H1 (cell line): ENCODE measurements at regions not wholly inside any gene's neighbourhood (a gene's known extent, or its start where the extent isn't known, plus 50 kb on each side); places are given as distances from the start of the nearest gene placed in this dataset.

Experiments used
- CTCF ChIA-PET: fragments of 300-600 bp; sonication (Branson Sonifier 250); formaldehyde crosslinking; loops from one replicate; lab custom pipeline; 2021; ENCODE audit not compliant: partially characterized antibody; lab: Charles Lee
- POLR2A ChIA-PET: fragments of 300-600 bp; sonication (Branson Sonifier 250); formaldehyde crosslinking; loops from one replicate; lab custom pipeline; 2021; ENCODE audit warnings: inconsistent platforms; ENCODE audit not compliant: partially characterized antibody; lab: Charles Lee
- DNase-seq, 2 experiments: peaks; one replicate each; pipeline versions ENCODE4 v3.0.0 to v3.0.0-alpha.2; 2010 to 2022; ENCODE audit warnings: low spot score in 2 of 2, low read depth in 1 of 2, mixed read lengths in 1 of 2
- FAIRE-seq: peaks from 2 replicates; lab custom pipeline; 2011; peaks lifted over from hg19 to GRCh38; lab: Jason Lieb, UNC
- H2AFZ ChIP-seq: 2 replicates; pipeline ENCODE4 v1.8.1; 2012; ENCODE audit warnings: low read length, inconsistent platforms
- H2AK5ac ChIP-seq: 2 replicates; pipeline ENCODE4 v1.6.1; 2013; ENCODE audit warnings: low read depth, low read length
- H2BK120ac ChIP-seq: replicated peaks from 2 replicates; pipeline ENCODE3; 2013; ENCODE audit warnings: low read depth, low read length, inconsistent platforms
- H2BK12ac ChIP-seq: 2 replicates; pipeline ENCODE4 v1.6.1; 2013; ENCODE audit warnings: low read depth, low read length
- H2BK15ac ChIP-seq: 2 replicates; pipeline ENCODE4 v1.6.1; 2013; ENCODE audit warnings: low read length
- H2BK20ac ChIP-seq: 2 replicates; pipeline ENCODE4 v1.6.1; 2013; ENCODE audit warnings: low read length
- H2BK5ac ChIP-seq: 2 replicates; pipeline ENCODE4 v1.6.1; 2013; ENCODE audit warnings: low read depth, low read length
- H3K14ac ChIP-seq: 2 replicates; pipeline ENCODE4 v1.6.1; 2013; ENCODE audit warnings: inconsistent platforms; ENCODE audit not compliant: insufficient read length
- H3K18ac ChIP-seq: 2 replicates; pipeline ENCODE4 v1.6.1; 2013; ENCODE audit warnings: low read length; ENCODE audit errors: extremely low read depth
- H3K23ac ChIP-seq: 2 replicates; pipeline ENCODE4 v1.6.1; 2013; ENCODE audit warnings: inconsistent platforms; ENCODE audit not compliant: insufficient read length
- H3K23me2 ChIP-seq: 2 replicates; pipeline ENCODE4 v1.6.1; 2013; ENCODE audit warnings: low read depth, low read length
- H3K27ac ChIP-seq: 2 replicates; pipeline ENCODE4 v1.6.1; 2011; ENCODE audit warnings: low read depth, low read length, inconsistent platforms
- H3K27me3 ChIP-seq, 4 experiments: replicated peaks in 1 of 4; 1 replicate in 1 of 4; 2 replicates in 3 of 4; pipeline versions ENCODE4 v1.6.1 to v1.8.1; 2011 to 2013; ENCODE audit warnings: low read length in 3 of 4, mild to moderate bottlenecking in 3 of 4, inconsistent platforms in 2 of 4, mixed read lengths in 2 of 4, moderate library complexity in 1 of 4; ENCODE audit not compliant: control insufficient read depth in 3 of 4, insufficient read depth in 3 of 4; ENCODE audit errors: extremely low read depth in 1 of 4
- H3K36me3 ChIP-seq, 4 experiments: 2 replicates each; pipeline versions ENCODE4 v1.6.1 to v1.8.1; 2011 to 2013; ENCODE audit warnings: mild to moderate bottlenecking in 4 of 4, low read length in 3 of 4, moderate library complexity in 2 of 4, control low read depth in 1 of 4, inconsistent platforms in 1 of 4; ENCODE audit not compliant: insufficient read depth in 4 of 4, control insufficient read depth in 2 of 4
- H3K4ac ChIP-seq: replicated peaks from 2 replicates; pipeline ENCODE3; 2013; ENCODE audit warnings: low read length, low read depth, mixed read lengths, inconsistent platforms; ENCODE audit not compliant: insufficient read length
- H3K4me1 ChIP-seq, 4 experiments: replicated peaks in 1 of 4; 1 replicate in 1 of 4; 2 replicates in 3 of 4; pipeline versions ENCODE4 v1.6.1 to v1.8.1; 2011 to 2013; ENCODE audit warnings: low read length in 3 of 4, inconsistent platforms in 2 of 4, mixed read lengths in 1 of 4; ENCODE audit not compliant: insufficient read depth in 4 of 4, control insufficient read depth in 3 of 4
- H3K4me2 ChIP-seq, 2 experiments: 2 replicates each; pipeline versions ENCODE4 v1.6.1 to v1.8.1; 2011 to 2013; ENCODE audit warnings: low read depth in 2 of 2, low read length in 2 of 2, control low read depth in 1 of 2, inconsistent platforms in 1 of 2, mild to moderate bottlenecking in 1 of 2; ENCODE audit not compliant: insufficient read depth in 1 of 2
- H3K4me3 ChIP-seq, 4 experiments: fragments of 200-600, 300-600 bp in 1 of 4; sonication (generic), shearing (Covaris generic), sonication (Bioruptor Twin) in 1 of 4; 2 replicates each; pipeline versions ENCODE4 v1.5.1 to v1.8.1; 2011 to 2016; ENCODE audit warnings: low read length in 4 of 4, low read depth in 3 of 4, control low read depth in 2 of 4, inconsistent platforms in 2 of 4, mild to moderate bottlenecking in 2 of 4, mixed read lengths in 1 of 4, moderate library complexity in 1 of 4; ENCODE audit not compliant: insufficient read depth in 2 of 4; ENCODE audit errors: extremely low read depth in 1 of 4
- H3K56ac ChIP-seq: replicated peaks from 2 replicates; pipeline ENCODE3; 2013; ENCODE audit warnings: low read depth, mild to moderate bottlenecking, mixed read lengths, low read length, inconsistent platforms; ENCODE audit not compliant: insufficient read length
- H3K79me1 ChIP-seq: 2 replicates; pipeline ENCODE4 v1.6.1; 2013; ENCODE audit warnings: low read depth, low read length, control low read depth
- H3K79me2 ChIP-seq, 2 experiments: 2 replicates each; pipeline versions ENCODE4 v1.6.1 to v1.8.1; 2012 to 2013; ENCODE audit warnings: low read length in 2 of 2, mild to moderate bottlenecking in 2 of 2, inconsistent platforms in 1 of 2; ENCODE audit not compliant: insufficient read depth in 2 of 2, control insufficient read depth in 1 of 2
- H3K9ac ChIP-seq, 4 experiments: replicated peaks in 1 of 4; 1 replicate in 1 of 4; 2 replicates in 3 of 4; pipeline versions ENCODE4 v1.6.1 to v1.8.1; 2011 to 2013; ENCODE audit warnings: low read depth in 3 of 4, low read length in 3 of 4, control low read depth in 2 of 4, mild to moderate bottlenecking in 2 of 4, moderate library complexity in 2 of 4, inconsistent platforms in 1 of 4; ENCODE audit errors: extremely low read depth in 1 of 4
- H3K9me3 ChIP-seq, 2 experiments: 2 replicates each; pipeline versions ENCODE4 v1.6.1 to v1.8.1; 2012 to 2013; ENCODE audit warnings: mild to moderate bottlenecking in 2 of 2, moderate library complexity in 2 of 2, control low read depth in 1 of 2, inconsistent platforms in 1 of 2, low read depth in 1 of 2, low read length in 1 of 2, mixed read lengths in 1 of 2; ENCODE audit not compliant: insufficient read depth in 2 of 2
- H4K20me1 ChIP-seq, 2 experiments: replicated peaks in 1 of 2; 2 replicates each; pipeline versions ENCODE3 to v1.8.1; 2011 to 2013; ENCODE audit warnings: inconsistent platforms in 2 of 2, low read length in 2 of 2, mild to moderate bottlenecking in 1 of 2; ENCODE audit not compliant: insufficient read depth in 2 of 2, control insufficient read depth in 1 of 2
- H4K5ac ChIP-seq: 2 replicates; pipeline ENCODE4 v1.6.1; 2013; ENCODE audit warnings: low read length, low read depth, mixed read lengths, inconsistent platforms; ENCODE audit not compliant: insufficient read length
- H4K8ac ChIP-seq: 2 replicates; pipeline ENCODE4 v1.8.0; 2013; ENCODE audit warnings: mild to moderate bottlenecking, moderate library complexity, low read length, inconsistent platforms; ENCODE audit not compliant: insufficient read depth; ENCODE audit errors: extremely low read depth
- H4K91ac ChIP-seq: replicated peaks from 2 replicates; pipeline ENCODE3; 2013; ENCODE audit warnings: low read length, mixed read lengths, inconsistent platforms; ENCODE audit not compliant: insufficient read length
- CEBPB ChIP-seq: IDR thresholded peaks from 2 replicates; pipeline ENCODE4 v1.6.1; 2012; ENCODE audit warnings: low read depth, low read length
- JUND ChIP-seq: IDR thresholded peaks from 2 replicates; pipeline ENCODE4 v1.6.1; 2011; ENCODE audit warnings: mild to moderate bottlenecking, improper control_type of control experiment, low read length
- WGBS, 2 experiments: shearing (Covaris generic) in 1 of 2; methylation state at CpG; one replicate each; pipeline versions ENCODE4 v1.1.6 to v1.1.7; 2013 to 2015; ENCODE audit warnings: low lambda C conversion rate in 2 of 2, mixed read lengths in 2 of 2, inconsistent platforms in 1 of 2, low coverage in 1 of 2, missing lambda C conversion rate in 1 of 2; ENCODE audit not compliant: insufficient replicate concordance in 2 of 2, insufficient coverage in 1 of 2, insufficient read length in 1 of 2; ENCODE audit errors: extremely low coverage in 1 of 2, missing lambda C conversion rate in 1 of 2; 5-methylcytosine and 5-hydroxymethylcytosine counted together

GRCh38 chr3:5692446-5692845, 504.9 kb downstream of the EDEM1 start:
- H3K27me3 ChIP-seq, result no peaks in the 10 kb centered on the region
- no peaks in the 10 kb centered on the region for H3K23me2 ChIP-seq
- no peak overlapping the region for H4K5ac ChIP-seq
- no peak overlapping the region for H3K14ac ChIP-seq
- POLR2A ChIA-PET, result no interaction called here
- H3K23ac ChIP-seq, result no peak overlapping the region
- no peak overlapping the region for H4K91ac ChIP-seq
- no peak overlapping the region for H2AK5ac ChIP-seq
- H3K18ac ChIP-seq, result no peak overlapping the region
- no peak overlapping the region for H3K4me3 ChIP-seq
- DNase-seq, result no peak
- H4K20me1 ChIP-seq, result no peaks in the 10 kb centered on the region
- H3K9me3 ChIP-seq, result no peaks in the 10 kb centered on the region
- no peak overlapping the region for H3K4me2 ChIP-seq
- H2AFZ ChIP-seq, result no peak overlapping the region
- no peaks in the 10 kb centered on the region for H3K79me2 ChIP-seq
- H3K79me1 ChIP-seq, result no peaks in the 10 kb centered on the region
- H2BK15ac ChIP-seq, result no peak overlapping the region
- no peak overlapping the region for H2BK12ac ChIP-seq
- no peak overlapping the region for H3K4ac ChIP-seq
- H2BK120ac ChIP-seq, result no peak overlapping the region
- no peak overlapping the region for H3K27ac ChIP-seq
- no peak overlapping the region for H3K56ac ChIP-seq
- no peak overlapping the region for H2BK5ac ChIP-seq
- CTCF ChIA-PET, result interaction anchor here (1.5 kb wide), 1 partner anchor 39 kb away, joined by 3 read pairs; no protein-coding TSS in a partner anchor
- TF ChIP-seq JUND, result peak; percentile 63; the same call in 1 of the 2 replicates
- no peak for TF ChIP-seq CEBPB
- no peak overlapping the region for H3K9ac ChIP-seq
- H2BK20ac ChIP-seq, result no peak overlapping the region
- no peaks in the 10 kb centered on the region for H3K4me1 ChIP-seq
- H4K8ac ChIP-seq, result no peak overlapping the region
- H3K36me3 ChIP-seq, result no peaks in the 10 kb centered on the region
- 85% methylated on average over 7 of the region's 7 CpGs; no CpG with 5 or more reads in 1 of the 2 experiments for WGBS, 2 experiments
- FAIRE-seq, result no peak
